ENCODE measurements at regions not wholly inside any gene's neighbourhood (a gene's known extent, or its start where the extent isn't known, plus 50 kb on each side); places are given as distances from the start of the nearest gene placed in this dataset.

DNA sequence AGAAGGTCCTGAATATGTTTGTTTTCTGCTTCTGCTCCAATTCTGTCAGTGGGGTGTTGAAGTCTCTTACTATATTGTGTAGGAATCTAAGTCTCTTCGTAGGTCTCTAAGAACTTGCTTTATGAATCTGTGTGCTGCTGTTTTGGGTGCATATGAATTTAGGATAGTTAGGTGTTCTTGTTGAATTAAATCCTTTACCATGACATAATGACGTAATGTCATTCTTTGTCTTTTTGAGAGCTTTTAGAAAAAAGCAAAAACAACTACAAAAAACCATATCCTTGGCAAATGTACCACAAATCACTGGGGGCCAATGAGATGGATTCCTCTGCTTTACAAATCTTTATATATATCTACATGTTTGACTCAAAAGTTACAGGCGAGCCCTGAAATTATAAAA is 576.1 kb downstream of the CDH18 start:
- no peaks in the 10 kb centered on the region for H3K36me3 ChIP-seq (ENCODE audit: control insufficient read depth, insufficient read depth, low read length)
- no peaks in the 10 kb centered on the region for H3K27me3 ChIP-seq (ENCODE audit: control insufficient read depth, insufficient read depth, low read length)
- no peaks in the 10 kb centered on the region for H3K4me1 ChIP-seq (ENCODE audit: control insufficient read depth, insufficient read depth, low read length)
- no peak overlapping the region for H3K4me3 ChIP-seq (ENCODE audit: low read depth, low read length)
- H3K9ac ChIP-seq (ENCODE audit: low read depth, low read length) = no peak overlapping the region
- H3K27ac ChIP-seq (ENCODE audit: low read depth, low read length) = no peak overlapping the region
- no peaks in the 10 kb centered on the region for H3K9me3 ChIP-seq (ENCODE audit: control insufficient read depth, insufficient read depth, low read length)
